ENCODE measurements at regions not wholly inside any gene's neighbourhood (a gene's known extent, or its start where the extent isn't known, plus 50 kb on each side); places are given as distances from the start of the nearest gene placed in this dataset.

- peaks cover 0 to 7% of the 10 kb centered on the region in 2 experiments for H3K9me3 ChIP-seq (ENCODE audit: control insufficient read depth in 1 of 2, insufficient read depth in 1 of 2, low read length in 2 of 2)
- no peaks in the 10 kb centered on the region for H3K36me3 ChIP-seq (ENCODE audit: insufficient read depth, low read length)
- H3K4me3 ChIP-seq (ENCODE audit: low read length) = no peak overlapping the region
- ChIA-PET POLR2A (no interaction called here), CTCF (no interaction called here)
- Mint-ChIP-seq H3K27me3 (no peaks in the 10 kb centered on the region), H3K36me3 (ENCODE audit: low read depth) (no peaks in the 10 kb centered on the region), H3K27ac (no peak overlapping the region), H3K4me3 (no peak overlapping the region), H3K9me3 (peaks cover 5% of the 10 kb centered on the region), H3K4me1 (ENCODE audit: low read depth) (no peaks in the 10 kb centered on the region)
- no peaks in the 10 kb centered on the region for H3K4me1 ChIP-seq (ENCODE audit: insufficient read depth, low read length)
- no peak for DNase-seq
- TF ChIP-seq, protein P1, sequence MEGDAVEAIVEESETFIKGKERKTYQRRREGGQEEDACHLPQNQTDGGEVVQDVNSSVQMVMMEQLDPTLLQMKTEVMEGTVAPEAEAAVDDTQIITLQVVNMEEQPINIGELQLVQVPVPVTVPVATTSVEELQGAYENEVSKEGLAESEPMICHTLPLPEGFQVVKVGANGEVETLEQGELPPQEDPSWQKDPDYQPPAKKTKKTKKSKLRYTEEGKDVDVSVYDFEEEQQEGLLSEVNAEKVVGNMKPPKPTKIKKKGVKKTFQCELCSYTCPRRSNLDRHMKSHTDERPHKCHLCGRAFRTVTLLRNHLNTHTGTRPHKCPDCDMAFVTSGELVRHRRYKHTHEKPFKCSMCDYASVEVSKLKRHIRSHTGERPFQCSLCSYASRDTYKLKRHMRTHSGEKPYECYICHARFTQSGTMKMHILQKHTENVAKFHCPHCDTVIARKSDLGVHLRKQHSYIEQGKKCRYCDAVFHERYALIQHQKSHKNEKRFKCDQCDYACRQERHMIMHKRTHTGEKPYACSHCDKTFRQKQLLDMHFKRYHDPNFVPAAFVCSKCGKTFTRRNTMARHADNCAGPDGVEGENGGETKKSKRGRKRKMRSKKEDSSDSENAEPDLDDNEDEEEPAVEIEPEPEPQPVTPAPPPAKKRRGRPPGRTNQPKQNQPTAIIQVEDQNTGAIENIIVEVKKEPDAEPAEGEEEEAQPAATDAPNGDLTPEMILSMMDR (IDR thresholded peaks at IDR 0.05) = no peak
- ATAC-seq (ENCODE audit: poor library complexity) = no peak
- no peak overlapping the region for H3K27ac ChIP-seq (ENCODE audit: low read depth in 1 of 2, low read length in 2 of 2)
- intact Hi-C loops (cut with DNase I, micrococcal nuclease) = no loop called here
- H3K27me3 ChIP-seq (ENCODE audit: control insufficient read depth in 1 of 2, insufficient read depth in 2 of 2, low read length in 2 of 2) = no peaks in the 10 kb centered on the region
Observed at GRCh38 chr3:117746066-117746465, 1036.5 kb downstream of the TUSC7 start.

DNA sequence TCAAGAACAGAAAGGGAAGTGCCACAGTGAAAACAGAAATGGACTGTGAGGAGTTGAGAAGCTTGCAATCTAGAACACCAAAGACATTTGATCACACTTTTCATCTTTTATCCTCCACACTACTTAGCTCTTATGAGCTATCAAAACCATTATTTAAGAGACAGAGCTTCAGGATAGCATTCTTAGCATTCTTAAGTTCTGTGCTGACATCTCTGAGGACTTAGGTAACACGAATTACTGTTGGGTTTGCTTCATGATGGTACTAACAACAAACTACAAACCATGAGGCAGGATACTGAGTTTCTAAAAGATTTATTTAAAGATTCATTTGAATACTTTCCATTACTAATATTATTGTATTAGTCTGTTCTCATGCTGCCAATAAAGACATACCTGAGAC lies 1038.6 kb downstream of the TUSC7 start:
- ChIA-PET CTCF (no interaction called here), POLR2A (no interaction called here)
- ATAC-seq (ENCODE audit: poor library complexity) (no peak), DNase-seq (no peak)
- H3K27me3 Mint-ChIP-seq = no peaks in the 10 kb centered on the region
- intact Hi-C loops (cut with DNase I, micrococcal nuclease) = no loop called here
- TF ChIP-seq, protein P1 (IDR thresholded peaks at IDR 0.05) = no peak
- Histone ChIP-seq H3K4me1 (ENCODE audit: insufficient read depth, low read length) (no peaks in the 10 kb centered on the region), H3K36me3 (ENCODE audit: insufficient read depth, low read length) (no peaks in the 10 kb centered on the region), H3K27ac (ENCODE audit: low read depth in 1 of 2, low read length in 2 of 2) (no peak overlapping the region), H3K9me3 (ENCODE audit: control insufficient read depth in 1 of 2, insufficient read depth in 1 of 2, low read length in 2 of 2) (peaks cover 0 to 7% of the 10 kb centered on the region in 2 experiments), H3K4me3 (ENCODE audit: low read length) (no peak overlapping the region), H3K27me3 (ENCODE audit: control insufficient read depth in 1 of 2, insufficient read depth in 2 of 2, low read length in 2 of 2) (no peaks in the 10 kb centered on the region)
- H3K27ac Mint-ChIP-seq = no peak overlapping the region
- H3K4me1 Mint-ChIP-seq (ENCODE audit: low read depth) = no peaks in the 10 kb centered on the region
- H3K9me3 Mint-ChIP-seq = peaks cover 5% of the 10 kb centered on the region
- no peaks in the 10 kb centered on the region for H3K36me3 Mint-ChIP-seq (ENCODE audit: low read depth)
- no peak overlapping the region for H3K4me3 Mint-ChIP-seq

GRCh38 chr3:117750674-117751269 lies 1041.2 kb downstream of the TUSC7 start:
- H3K36me3 ChIP-seq (ENCODE audit: insufficient read depth, low read length) = no peaks in the 10 kb centered on the region
- H3K4me3 Mint-ChIP-seq = no peak overlapping the region
- CTCF ChIA-PET = no interaction called here
- no peaks in the 10 kb centered on the region for H3K27me3 Mint-ChIP-seq
- DNase-seq (no peak), ATAC-seq (ENCODE audit: poor library complexity) (no peak)
- H3K4me1 ChIP-seq (ENCODE audit: insufficient read depth, low read length) = no peaks in the 10 kb centered on the region
- no peak overlapping the region for H3K27ac Mint-ChIP-seq
- no peaks in the 10 kb centered on the region for H3K27me3 ChIP-seq (ENCODE audit: control insufficient read depth in 1 of 2, insufficient read depth in 2 of 2, low read length in 2 of 2)
- peaks cover 0 to 5% of the 10 kb centered on the region in 2 experiments for H3K9me3 ChIP-seq (ENCODE audit: control insufficient read depth in 1 of 2, insufficient read depth in 1 of 2, low read length in 2 of 2)
- H3K4me3 ChIP-seq (ENCODE audit: low read length) = no peak overlapping the region
- H3K27ac ChIP-seq (ENCODE audit: low read depth in 1 of 2, low read length in 2 of 2) = no peak overlapping the region
- POLR2A ChIA-PET = no interaction called here
- H3K9me3 Mint-ChIP-seq = peaks cover 5% of the 10 kb centered on the region
- H3K4me1 Mint-ChIP-seq (ENCODE audit: low read depth) = no peaks in the 10 kb centered on the region
- no peaks in the 10 kb centered on the region for H3K36me3 Mint-ChIP-seq (ENCODE audit: low read depth)
- TF ChIP-seq, protein P1 (IDR thresholded peaks at IDR 0.05) = no peak
- intact Hi-C loops (cut with DNase I, micrococcal nuclease) = no loop called here

All from CD4-positive, alpha-beta T cell (primary cell).